Keratinocyte (primary cell): ENCODE measurements at regions not wholly inside any gene's neighbourhood (a gene's known extent, or its start where the extent isn't known, plus 50 kb on each side); places are given as distances from the start of the nearest gene placed in this dataset.

Source experiments
- DNase-seq: peaks from one replicate; pipeline ENCODE4 v3.0.0-alpha.2; 2011; ENCODE audit warnings: low read depth, missing footprints, low spot score
- FAIRE-seq: peaks from 2 replicates; lab custom pipeline; 2011; peaks lifted over from hg19 to GRCh38; lab: Jason Lieb, UNC
- H2AFZ ChIP-seq: 2 replicates; pipeline ENCODE4 v1.6.0; 2012; ENCODE audit warnings: low read length, control low read depth, inconsistent platforms; ENCODE audit not compliant: control insufficient read depth
- H3K27ac ChIP-seq: 2 replicates; pipeline ENCODE4 v1.5.1; 2011; ENCODE audit warnings: low read length; ENCODE audit not compliant: control insufficient read depth, insufficient read depth
- H3K27me3 ChIP-seq: 3 replicates; pipeline ENCODE4 v1.6.0; 2011; ENCODE audit warnings: low read length; ENCODE audit not compliant: control insufficient read depth, insufficient read depth; ENCODE audit errors: extremely low read depth
- H3K36me3 ChIP-seq, 2 experiments: 2 replicates in 1 of 2; 3 replicates in 1 of 2; pipeline ENCODE4 v1.5.1; 2011; ENCODE audit warnings: low read length in 2 of 2, mild to moderate bottlenecking in 1 of 2; ENCODE audit not compliant: control insufficient read depth in 2 of 2, insufficient read depth in 2 of 2; ENCODE audit errors: extremely low read depth in 1 of 2
- H3K4me1 ChIP-seq: 3 replicates; pipeline ENCODE4 v1.5.1; 2011; ENCODE audit warnings: low read length; ENCODE audit not compliant: control insufficient read depth, insufficient read depth; ENCODE audit errors: extremely low read depth
- H3K4me2 ChIP-seq: 3 replicates; pipeline ENCODE4 v1.6.0; 2011; ENCODE audit warnings: low read depth, low read length; ENCODE audit not compliant: control insufficient read depth, insufficient read depth; ENCODE audit errors: extremely low read depth
- H3K4me3 ChIP-seq, 3 experiments: fragments of 200-600 bp in 1 of 3; sonication (generic) in 1 of 3; 2 replicates in 2 of 3; 3 replicates in 1 of 3; pipeline ENCODE4 v1.5.1; 2011 to 2016; ENCODE audit warnings: low read length in 3 of 3, mild to moderate bottlenecking in 3 of 3, control low read depth in 2 of 3, inconsistent platforms in 1 of 3, low read depth in 1 of 3, mixed read lengths in 1 of 3, mixed run types in 1 of 3, moderate library complexity in 1 of 3; ENCODE audit not compliant: control insufficient read depth in 2 of 3, insufficient read depth in 2 of 3; ENCODE audit errors: extremely low read depth in 1 of 3
- H3K79me2 ChIP-seq: 2 replicates; pipeline ENCODE4 v1.6.0; 2012; ENCODE audit warnings: low read length; ENCODE audit not compliant: control insufficient read depth, insufficient read depth
- H3K9ac ChIP-seq: 3 replicates; pipeline ENCODE4 v1.6.0; 2011; ENCODE audit warnings: low read length; ENCODE audit not compliant: control insufficient read depth, insufficient read depth; ENCODE audit errors: extremely low read depth
- H3K9me1 ChIP-seq: 3 replicates; pipeline ENCODE4 v1.6.0; 2011; ENCODE audit warnings: low read length; ENCODE audit not compliant: control insufficient read depth, insufficient read depth; ENCODE audit errors: extremely low read depth
- H3K9me3 ChIP-seq: 2 replicates; pipeline ENCODE4 v1.5.1; 2012; ENCODE audit warnings: low read depth, low read length; ENCODE audit not compliant: control insufficient read depth
- H4K20me1 ChIP-seq: 3 replicates; pipeline ENCODE4 v1.6.0; 2011; ENCODE audit warnings: low read length; ENCODE audit not compliant: control insufficient read depth, insufficient read depth; ENCODE audit errors: extremely low read depth
- CTCF ChIP-seq, 3 experiments: IDR thresholded peaks in 1 of 3; conservative IDR thresholded peaks in 1 of 3; optimal IDR thresholded peaks in 1 of 3; 2 replicates in 2 of 3; 3 replicates in 1 of 3; pipeline versions ENCODE3 to v1.5.1; 2011; ENCODE audit warnings: low read length in 3 of 3, mild to moderate bottlenecking in 3 of 3, moderate library complexity in 2 of 3, control low read depth in 1 of 3, inconsistent platforms in 1 of 3; ENCODE audit not compliant: insufficient read depth in 2 of 3; ENCODE audit errors: extremely low read depth in 1 of 3
- EZH2 ChIP-seq: IDR thresholded peaks from one replicate; pipeline ENCODE4 v1.6.1; 2012; ENCODE audit warnings: inconsistent platforms, mild to moderate bottlenecking, low read length, moderate library complexity
- dilution Hi-C: fragments of 300-500 bp; cut with MboI; formaldehyde crosslinking; loops from one replicate; pipeline ENCODE4 v1.7.0; 2020; ENCODE audit warnings: low sequenced_read_pairs; ENCODE audit not compliant: extremely low pct_ligation_motif_present

DNA sequence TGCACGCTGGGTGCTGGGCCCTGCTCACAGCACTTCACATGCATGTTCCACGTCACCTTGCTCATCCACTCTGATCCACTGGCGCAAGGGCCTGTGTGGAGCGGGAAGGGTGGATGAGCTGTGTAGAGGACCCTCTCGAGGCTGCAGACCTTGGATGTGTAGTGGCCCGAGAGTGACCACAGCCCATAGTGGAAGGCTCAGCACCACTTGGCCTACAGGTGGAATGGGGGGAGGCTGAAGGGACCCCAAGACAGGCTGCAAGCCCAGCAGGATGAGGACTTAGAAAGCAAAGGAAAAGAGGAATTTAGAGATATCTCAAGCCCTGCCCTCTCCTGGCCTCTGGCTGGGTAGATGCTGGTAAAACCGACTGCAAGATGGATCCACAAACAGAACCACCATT lies 175.9 kb upstream of the COPS8 start:
- no peaks in the 10 kb centered on the region for H4K20me1 ChIP-seq
- dilution Hi-C loops, result no loop called here
- no peaks in the 10 kb centered on the region for H3K79me2 ChIP-seq
- H3K27ac ChIP-seq, result no peak overlapping the region
- H3K9me1 ChIP-seq, result no peaks in the 10 kb centered on the region
- no peak overlapping the region for H3K4me3 ChIP-seq
- H3K27me3 ChIP-seq, result peaks cover 4% of the 10 kb centered on the region
- no peak overlapping the region for H3K4me2 ChIP-seq
- H2AFZ ChIP-seq, result no peak overlapping the region
- H3K9me3 ChIP-seq, result no peaks in the 10 kb centered on the region
- DNase-seq (no peak), FAIRE-seq (no peak)
- no peaks in the 10 kb centered on the region for H3K4me1 ChIP-seq
- no peak overlapping the region for H3K9ac ChIP-seq
- TF ChIP-seq CTCF (optimal IDR thresholded peaks at IDR 0.05 in 1 of 3, IDR thresholded peaks at IDR 0.05 in 1 of 3, conservative IDR thresholded peaks at IDR 0.05 in 1 of 3; ENCODE audit: extremely low read depth in 1 of 3, insufficient read depth in 2 of 3, low read length in 3 of 3) (no peak), EZH2 (no peak)
- no peaks in the 10 kb centered on the region for H3K36me3 ChIP-seq

DNA sequence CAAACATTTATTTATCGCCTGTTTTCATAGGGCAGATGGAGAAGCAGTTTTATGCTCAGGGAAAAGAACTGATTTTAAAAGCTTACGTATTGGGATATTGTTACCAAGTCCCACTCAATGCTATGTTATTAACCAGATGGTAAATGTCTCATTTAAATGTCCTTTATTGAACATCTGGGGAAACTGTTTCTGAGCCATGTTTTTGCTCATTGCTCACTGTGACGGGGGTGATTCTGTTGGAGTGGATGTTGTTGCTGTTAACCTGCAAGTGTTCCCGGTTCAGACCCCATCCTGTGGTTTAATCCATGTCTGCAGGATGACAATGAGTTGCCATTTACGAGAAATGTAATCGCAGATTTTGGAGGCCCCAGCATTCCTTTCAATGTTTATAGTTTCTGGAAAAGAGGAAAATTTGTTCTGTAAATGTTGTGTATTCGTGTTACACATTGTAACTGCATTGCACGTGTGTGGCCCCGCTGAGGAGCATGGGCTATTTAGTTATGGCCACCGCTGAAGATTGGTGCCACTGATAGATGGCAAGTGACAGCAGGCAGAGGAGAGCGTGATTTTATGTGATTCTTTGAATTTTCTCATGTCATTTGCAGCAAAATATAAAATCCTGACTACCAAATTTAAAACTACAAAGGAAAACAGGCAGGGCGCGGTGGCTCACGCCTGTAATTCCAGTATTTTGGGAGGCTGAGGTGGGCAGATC lies 174.8 kb upstream of the COPS8 start:
- FAIRE-seq (no peak), DNase-seq (no peak)
- TF ChIP-seq CTCF (optimal IDR thresholded peaks at IDR 0.05 in 1 of 3, IDR thresholded peaks at IDR 0.05 in 1 of 3, conservative IDR thresholded peaks at IDR 0.05 in 1 of 3; ENCODE audit: extremely low read depth in 1 of 3, insufficient read depth in 2 of 3, low read length in 3 of 3) (no peak), EZH2 (no peak)
- H3K4me3 ChIP-seq, result no peak overlapping the region
- no peak overlapping the region for H3K4me2 ChIP-seq
- H3K27me3 ChIP-seq, result peaks cover 4% of the 10 kb centered on the region
- H3K79me2 ChIP-seq, result no peaks in the 10 kb centered on the region
- H3K9ac ChIP-seq, result no peak overlapping the region
- no peak overlapping the region for H2AFZ ChIP-seq
- no peaks in the 10 kb centered on the region for H3K9me1 ChIP-seq
- H3K36me3 ChIP-seq, result no peaks in the 10 kb centered on the region
- no peaks in the 10 kb centered on the region for H3K9me3 ChIP-seq
- no peak overlapping the region for H3K27ac ChIP-seq
- H3K4me1 ChIP-seq, result no peaks in the 10 kb centered on the region
- no peaks in the 10 kb centered on the region for H4K20me1 ChIP-seq
- dilution Hi-C loops, result no loop called here
